Endothelial cell of umbilical vein (primary cell): ENCODE measurements at regions not wholly inside any gene's neighbourhood (a gene's known extent, or its start where the extent isn't known, plus 50 kb on each side); places are given as distances from the start of the nearest gene placed in this dataset.

Source experiments
- BruUV-seq: library from RNA; stranded (reverse); fragments of 400-500 nt; replicated peaks from 2 replicates; lab custom pipeline; 2021; lab: Mats Ljungman, UMichigan
- CTCF ChIA-PET: fragments of 300-600, 350-600 bp; sonication (Branson Sonifier 250); formaldehyde crosslinking; loops from one replicate; lab custom pipeline; 2021; ENCODE audit warnings: antibody characterized with exemption, inconsistent platforms; lab: Charles Lee
- POLR2A ChIA-PET: fragments of 300-600, 350-600 bp; sonication (Branson Sonifier 250); formaldehyde crosslinking; loops from one replicate; lab custom pipeline; 2021; ENCODE audit warnings: antibody characterized with exemption, inconsistent platforms; lab: Charles Lee
- DNase-seq: peaks from one replicate; pipeline ENCODE4 v3.0.0-alpha.2; 2011; ENCODE audit warnings: low read depth, low spot score
- FAIRE-seq: peaks from 2 replicates; lab custom pipeline; 2011; peaks lifted over from hg19 to GRCh38; lab: Jason Lieb, UNC
- H2AFZ ChIP-seq: 2 replicates; pipeline ENCODE4 v1.6.0; 2012; ENCODE audit warnings: low read depth, low read length, control low read depth, inconsistent platforms
- H3K27ac ChIP-seq: 2 replicates; pipeline ENCODE4 v1.5.1; 2011; ENCODE audit warnings: low read depth, mild to moderate bottlenecking, control low read depth, low read length, moderate library complexity; ENCODE audit not compliant: insufficient read depth
- H3K27me3 ChIP-seq, 2 experiments: 2 replicates each; pipeline versions ENCODE4 v1.6.0 to v1.6.1; 2011; ENCODE audit warnings: low read length in 2 of 2, mixed read lengths in 1 of 2; ENCODE audit not compliant: control insufficient read depth in 2 of 2, insufficient read depth in 2 of 2
- H3K36me3 ChIP-seq, 2 experiments: 2 replicates in 1 of 2; 3 replicates in 1 of 2; pipeline ENCODE4 v1.5.1; 2011; ENCODE audit warnings: low read length in 2 of 2, mild to moderate bottlenecking in 1 of 2, moderate library complexity in 1 of 2; ENCODE audit not compliant: control insufficient read depth in 2 of 2, insufficient read depth in 2 of 2; ENCODE audit errors: extremely low read depth in 1 of 2
- H3K4me1 ChIP-seq: 3 replicates; pipeline ENCODE4 v1.5.1; 2011; ENCODE audit warnings: mild to moderate bottlenecking, low read length; ENCODE audit not compliant: control insufficient read depth, insufficient read depth; ENCODE audit errors: extremely low read depth
- H3K4me2 ChIP-seq: 2 replicates; pipeline ENCODE4 v1.6.1; 2011; ENCODE audit warnings: low read length, control low read depth, mixed read lengths; ENCODE audit not compliant: insufficient read depth
- H3K4me3 ChIP-seq, 3 experiments: fragments of 200-600 bp in 1 of 3; sonication (generic), shearing (Covaris generic) in 1 of 3; replicated peaks in 1 of 3; 2 replicates each; pipeline ENCODE4 v1.5.1; 2011 to 2016; ENCODE audit warnings: control low read depth in 3 of 3, low read length in 3 of 3, mild to moderate bottlenecking in 2 of 3, inconsistent platforms in 1 of 3, low read depth in 1 of 3, moderate library complexity in 1 of 3; ENCODE audit not compliant: insufficient read depth in 1 of 3
- H3K79me2 ChIP-seq: 2 replicates; pipeline ENCODE4 v1.6.0; 2012; ENCODE audit warnings: low read length, inconsistent platforms; ENCODE audit not compliant: control insufficient read depth, insufficient read depth
- H3K9ac ChIP-seq: replicated peaks from 2 replicates; pipeline ENCODE3; 2011; ENCODE audit warnings: low read length, control low read depth; ENCODE audit not compliant: insufficient read depth; ENCODE audit errors: extremely low read depth
- H3K9me1 ChIP-seq: replicated peaks from 3 replicates; pipeline ENCODE4 v1.6.0; 2011; ENCODE audit warnings: mild to moderate bottlenecking, low read length; ENCODE audit not compliant: control insufficient read depth, insufficient read depth; ENCODE audit errors: extremely low read depth
- H3K9me3 ChIP-seq: replicated peaks from 2 replicates; pipeline ENCODE4 v1.5.1; 2012; ENCODE audit warnings: low read length, inconsistent platforms; ENCODE audit not compliant: control insufficient read depth, insufficient read depth
- H4K20me1 ChIP-seq: replicated peaks from 2 replicates; pipeline ENCODE3; 2011; ENCODE audit warnings: mild to moderate bottlenecking, low read length; ENCODE audit not compliant: control insufficient read depth, insufficient read depth; ENCODE audit errors: extremely low read depth
- EZH2 ChIP-seq: IDR thresholded peaks from 2 replicates; pipeline ENCODE4 v1.6.1; 2012; ENCODE audit warnings: borderline replicate concordance, low read depth, mild to moderate bottlenecking, moderate library complexity, low read length, inconsistent platforms; ENCODE audit not compliant: severe bottlenecking
- FOS ChIP-seq: IDR thresholded peaks from 2 replicates; pipeline ENCODE4 v1.6.1; 2011; ENCODE audit warnings: mild to moderate bottlenecking, low read length, moderate library complexity, borderline replicate concordance; ENCODE audit not compliant: insufficient read depth
- GATA2 ChIP-seq: IDR thresholded peaks from 2 replicates; pipeline ENCODE4 v1.7.0; 2011; ENCODE audit warnings: low read depth, mild to moderate bottlenecking, moderate library complexity, mixed read lengths, low read length; ENCODE audit not compliant: insufficient read length, insufficient read depth
- JUN ChIP-seq: IDR thresholded peaks from 2 replicates; pipeline ENCODE4 v1.6.1; 2011; ENCODE audit warnings: borderline replicate concordance, low read depth; ENCODE audit not compliant: insufficient read length, insufficient read depth
- MYC ChIP-seq: IDR thresholded peaks from one replicate; pipeline ENCODE4 v1.6.1; 2011; ENCODE audit warnings: mild to moderate bottlenecking, low read depth, low read length
- POLR2A ChIP-seq: IDR thresholded peaks from 2 replicates; pipeline ENCODE4 v1.6.1; 2012; ENCODE audit warnings: low read depth, mild to moderate bottlenecking, control low read depth, low read length
- POLR2AphosphoS5 ChIP-seq: IDR thresholded peaks from 2 replicates; pipeline ENCODE4 v1.6.1; 2012; ENCODE audit warnings: low read depth, mild to moderate bottlenecking, control low read depth, low read length, moderate library complexity; ENCODE audit not compliant: insufficient read depth
- dilution Hi-C: fragments of 300-500 bp; cut with MboI; formaldehyde crosslinking; loops from one replicate; pipeline ENCODE4 v1.15.0; 2019; ENCODE audit warnings: low sequenced_read_pairs; ENCODE audit not compliant: extremely low pct_ligation_motif_present
- intact Hi-C: fragments of 100-400 bp; cut with micrococcal nuclease; formaldehyde crosslinking; loops from one replicate; pipeline ENCODE4 v1.10.0; 2022
- TF ChIP-seq, protein P1 (sequence below): IDR thresholded peaks from 2 replicates; pipeline ENCODE4 v1.6.1; 2011; ENCODE audit not compliant: insufficient read depth, insufficient read length
- TF ChIP-seq, protein P2 (sequence below), 2 donors: IDR thresholded peaks; 1 replicate in 1 of 2; 2 replicates in 1 of 2; pipeline ENCODE4 v1.5.1; 2011; ENCODE audit warnings: low read length in 2 of 2, mild to moderate bottlenecking in 2 of 2, moderate library complexity in 2 of 2, control low read depth in 1 of 2, inconsistent platforms in 1 of 2, low read depth in 1 of 2; ENCODE audit not compliant: insufficient read depth in 1 of 2; ENCODE audit errors: extremely low read depth in 1 of 2

DNA sequence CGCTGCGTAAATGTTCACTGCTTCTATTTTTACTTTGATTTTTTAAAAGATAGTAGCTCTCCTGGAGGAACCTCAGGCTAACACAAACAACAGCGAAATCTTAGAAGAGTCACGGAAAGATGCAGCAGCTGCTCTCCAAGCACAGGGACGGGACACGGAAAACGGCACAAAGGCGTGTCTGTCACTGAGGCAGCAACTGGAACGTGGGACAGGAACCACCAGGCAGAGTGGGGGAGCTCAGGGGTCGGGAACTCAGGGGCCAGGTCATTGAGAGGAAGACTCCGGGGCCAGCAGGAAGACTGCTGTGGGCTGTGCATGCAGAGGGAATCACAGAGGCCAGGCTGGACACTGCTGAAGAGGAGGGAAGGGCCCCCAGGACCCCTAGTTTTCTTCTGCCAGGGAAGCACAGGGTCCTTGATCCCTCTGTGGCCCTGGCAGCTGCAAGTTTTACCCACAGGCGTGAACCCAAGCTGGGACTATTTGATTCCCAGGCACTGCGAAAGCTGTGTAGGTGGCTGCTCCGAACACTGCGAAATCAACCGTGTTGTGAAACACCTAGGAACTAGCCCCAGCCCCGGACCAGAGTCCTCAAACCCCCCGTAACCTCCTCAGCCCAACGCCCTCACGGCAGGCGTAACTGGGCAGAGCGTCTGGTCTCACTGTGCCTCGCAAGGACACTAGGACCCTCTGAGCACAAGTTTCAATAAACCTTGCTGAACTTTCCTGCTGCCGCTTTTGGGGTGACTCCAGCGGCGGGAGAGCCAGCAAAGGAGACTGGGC lies 263.0 kb downstream of the EIPR1 start:
- ChIA-PET POLR2A (no interaction called here), CTCF (no interaction called here)
- DNase-seq, result no peak
- intact Hi-C loops (no loop called here), dilution Hi-C loops (no loop called here)
- Histone ChIP-seq H3K4me1 (no peaks in the 10 kb centered on the region), H3K9ac (no peak overlapping the region), H3K4me2 (no peak overlapping the region), H3K27ac (no peak overlapping the region), H3K27me3 (no peaks in the 10 kb centered on the region), H2AFZ (no peak overlapping the region), H3K79me2 (no peaks in the 10 kb centered on the region), H3K9me1 (no peaks in the 10 kb centered on the region), H3K36me3 (no peaks in the 10 kb centered on the region), H4K20me1 (no peaks in the 10 kb centered on the region), H3K9me3 (peaks cover 2% of the 10 kb centered on the region), H3K4me3 (no peak overlapping the region)
- TF ChIP-seq EZH2, result no peak
- TF ChIP-seq, protein P1, sequence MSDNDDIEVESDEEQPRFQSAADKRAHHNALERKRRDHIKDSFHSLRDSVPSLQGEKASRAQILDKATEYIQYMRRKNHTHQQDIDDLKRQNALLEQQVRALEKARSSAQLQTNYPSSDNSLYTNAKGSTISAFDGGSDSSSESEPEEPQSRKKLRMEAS, result no peak
- no peak for TF ChIP-seq JUN
- TF ChIP-seq, protein P2, sequence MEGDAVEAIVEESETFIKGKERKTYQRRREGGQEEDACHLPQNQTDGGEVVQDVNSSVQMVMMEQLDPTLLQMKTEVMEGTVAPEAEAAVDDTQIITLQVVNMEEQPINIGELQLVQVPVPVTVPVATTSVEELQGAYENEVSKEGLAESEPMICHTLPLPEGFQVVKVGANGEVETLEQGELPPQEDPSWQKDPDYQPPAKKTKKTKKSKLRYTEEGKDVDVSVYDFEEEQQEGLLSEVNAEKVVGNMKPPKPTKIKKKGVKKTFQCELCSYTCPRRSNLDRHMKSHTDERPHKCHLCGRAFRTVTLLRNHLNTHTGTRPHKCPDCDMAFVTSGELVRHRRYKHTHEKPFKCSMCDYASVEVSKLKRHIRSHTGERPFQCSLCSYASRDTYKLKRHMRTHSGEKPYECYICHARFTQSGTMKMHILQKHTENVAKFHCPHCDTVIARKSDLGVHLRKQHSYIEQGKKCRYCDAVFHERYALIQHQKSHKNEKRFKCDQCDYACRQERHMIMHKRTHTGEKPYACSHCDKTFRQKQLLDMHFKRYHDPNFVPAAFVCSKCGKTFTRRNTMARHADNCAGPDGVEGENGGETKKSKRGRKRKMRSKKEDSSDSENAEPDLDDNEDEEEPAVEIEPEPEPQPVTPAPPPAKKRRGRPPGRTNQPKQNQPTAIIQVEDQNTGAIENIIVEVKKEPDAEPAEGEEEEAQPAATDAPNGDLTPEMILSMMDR (IDR thresholded peaks at IDR 0.05; ENCODE audit: extremely low read depth in 1 of 2, insufficient read depth in 1 of 2, low read depth in 1 of 2, low read length in 2 of 2), result no peak
- TF ChIP-seq GATA2, result no peak
- no peak for TF ChIP-seq FOS
- TF ChIP-seq MYC, result no peak
- no peak for TF ChIP-seq POLR2AphosphoS5
- no peak for TF ChIP-seq POLR2A
- BruUV-seq, result no TSS peak
- no peak for FAIRE-seq
